AG08395 (cell line): ENCODE measurements at regions not wholly inside any gene's neighbourhood (a gene's known extent, or its start where the extent isn't known, plus 50 kb on each side); places are given as distances from the start of the nearest gene placed in this dataset.

Experiments
- DNase-seq: peaks from one replicate; pipeline ENCODE4 v3.0.0; 2012; ENCODE audit warnings: mixed read lengths, low spot score

DNA sequence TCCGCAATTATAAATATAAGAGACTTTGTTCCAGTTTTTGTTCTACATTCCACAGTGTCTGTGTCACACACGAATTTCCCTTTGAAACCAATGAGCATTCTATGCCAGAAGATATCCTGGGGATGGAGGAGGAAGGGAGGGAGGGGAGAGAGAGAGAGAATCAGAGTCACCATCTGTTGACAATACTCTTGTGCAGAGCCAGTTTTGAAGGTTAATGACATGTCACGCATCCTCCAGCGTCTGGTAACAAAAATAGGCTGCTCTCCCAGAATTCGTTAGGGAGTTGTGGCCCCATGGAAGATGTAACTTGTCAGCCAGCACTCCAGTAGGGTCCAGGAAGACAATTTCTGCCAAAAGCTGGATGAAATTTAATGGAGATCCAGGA is 213.5 kb upstream of the KRR1 start:
- peak; percentile 70 for DNase-seq

- DNase-seq, result no peak
These were observed 213.0 kb upstream of the KRR1 start for GRCh38 chr12:75724307-75724927.

DNA sequence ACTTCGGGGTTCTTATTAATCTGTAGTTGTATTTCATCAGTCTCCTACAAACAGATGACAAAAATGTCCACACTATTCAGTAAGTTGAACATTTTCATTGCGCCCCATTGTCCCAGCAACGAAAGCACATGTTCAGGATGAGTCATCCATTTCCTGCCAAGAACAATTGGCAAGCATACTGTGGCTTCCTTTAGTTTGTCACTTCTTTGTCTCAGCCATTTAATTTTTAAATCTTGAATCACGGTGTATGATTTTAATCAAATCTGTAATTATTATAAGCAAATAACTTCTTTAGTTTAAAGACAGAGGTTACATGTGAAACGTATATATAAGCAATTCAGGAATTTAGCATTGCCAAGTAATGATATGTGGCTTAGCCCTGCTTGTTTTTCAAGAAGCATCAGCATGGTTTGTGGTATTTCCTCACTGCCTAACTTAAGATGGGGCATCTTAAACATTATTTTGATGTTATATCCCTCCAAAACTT is 211.3 kb upstream of the KRR1 start:
- DNase-seq, result peak; percentile 79

DNA sequence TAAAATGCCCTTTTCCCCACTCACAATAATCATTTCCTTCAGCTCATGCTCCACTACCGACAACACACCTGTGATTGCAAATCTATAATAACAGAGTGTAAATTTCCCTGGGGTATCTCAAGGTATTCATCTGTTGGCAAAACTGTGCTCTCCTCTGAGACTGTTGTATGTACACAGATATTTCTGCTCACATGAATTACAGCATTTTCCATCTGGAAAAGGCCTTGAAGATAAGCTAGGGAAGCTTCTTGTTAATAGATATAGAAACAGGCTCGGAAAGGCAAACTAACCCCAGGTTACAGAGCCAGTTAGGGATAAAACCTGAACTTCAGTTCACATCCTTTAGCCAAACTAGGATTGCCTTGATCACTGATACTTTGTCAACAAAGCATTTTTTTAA is 210.4 kb upstream of the KRR1 start:
- DNase-seq, result no peak

GRCh38 chr12:75720812-75721641 is 209.6 kb upstream of the KRR1 start:
- no peak for DNase-seq

GRCh38 chr12:75717902-75718301 is 206.5 kb upstream of the KRR1 start:
- no peak for DNase-seq

- DNase-seq, result no peak
These were observed 205.0 kb upstream of the KRR1 start for GRCh38 chr12:75716291-75717025.

DNA sequence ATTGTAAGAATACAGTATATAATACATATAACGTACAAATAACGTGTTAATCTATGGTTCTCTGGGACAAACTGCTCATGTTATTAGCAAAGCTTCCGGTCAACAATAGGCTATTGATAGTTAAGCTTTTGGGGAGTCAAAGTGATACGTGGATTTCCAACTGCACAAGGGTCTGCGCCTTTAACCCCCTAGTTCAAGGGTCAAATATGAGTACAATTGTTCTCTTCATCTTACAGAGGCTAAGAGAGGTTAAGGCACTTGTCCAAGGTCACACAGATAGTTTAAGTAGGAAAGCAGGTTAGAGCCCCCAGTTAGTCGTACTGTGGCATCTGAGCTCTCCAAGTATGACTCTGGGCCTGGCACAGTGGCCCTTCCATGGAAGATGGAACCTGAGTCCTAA is 204.3 kb upstream of the KRR1 start:
- no peak for DNase-seq

- no peak for DNase-seq
These were observed 203.9 kb upstream of the KRR1 start for GRCh38 chr12:75715323-75715644.

DNA sequence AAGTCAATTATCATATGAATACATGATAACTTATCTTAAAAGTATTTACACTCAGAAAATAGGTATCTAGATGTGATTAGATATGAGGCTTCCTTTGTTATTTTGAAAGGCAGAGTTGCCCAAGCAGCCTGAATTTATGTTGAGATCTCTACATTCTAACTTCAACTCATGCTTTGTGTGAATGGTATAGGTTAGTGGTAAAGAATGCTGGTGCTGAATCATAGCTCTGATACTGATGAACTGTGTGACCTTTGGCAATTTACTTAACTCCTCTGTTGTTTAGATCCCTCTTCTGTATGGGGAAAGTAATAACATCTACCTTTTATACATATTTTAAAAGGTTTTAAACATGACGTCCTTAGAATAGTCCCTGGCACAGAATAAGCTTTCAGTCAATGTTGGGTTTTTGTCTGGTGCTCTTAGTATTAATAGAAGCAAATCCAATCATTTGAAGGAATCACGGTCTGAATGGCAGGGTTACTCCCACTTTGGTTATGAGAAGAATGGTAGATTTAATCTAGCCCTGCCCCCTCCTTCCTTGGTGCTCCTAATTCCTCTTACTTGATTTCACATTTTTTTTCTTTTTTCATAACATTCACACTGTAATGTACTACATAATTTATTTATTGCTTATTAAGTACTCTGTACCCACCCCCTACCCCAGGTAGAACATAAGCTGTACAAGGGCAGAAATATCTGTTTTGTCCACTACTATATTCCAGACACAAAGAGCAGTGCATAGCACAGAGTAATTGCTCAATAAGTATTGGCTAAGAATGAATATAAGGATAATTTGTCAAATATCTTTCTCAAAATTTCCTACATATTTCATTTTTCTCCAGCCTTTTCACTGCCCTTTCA is 203.3 kb upstream of the KRR1 start:
- DNase-seq, result no peak

- no peak for DNase-seq
These were observed 202.0 kb upstream of the KRR1 start for GRCh38 chr12:75713434-75713833.

DNA sequence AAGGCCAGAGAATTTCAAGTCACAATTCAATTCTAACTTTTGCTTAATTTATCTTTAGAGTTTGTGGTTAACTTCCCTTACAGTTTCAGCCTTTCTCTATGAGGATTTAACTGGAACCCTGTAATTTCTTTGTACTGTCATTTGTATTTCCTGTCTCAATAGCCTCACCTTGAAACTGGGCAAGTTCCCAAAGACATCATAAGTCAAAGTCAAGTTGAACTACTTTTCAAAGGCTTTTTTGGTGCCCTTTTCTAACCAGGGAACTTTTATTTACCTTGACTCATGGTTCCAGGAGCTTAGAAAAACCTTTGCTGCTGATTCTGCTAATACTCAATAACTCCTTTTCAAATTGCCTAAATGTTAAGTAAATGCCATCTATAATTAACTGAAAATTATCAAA is 200.8 kb upstream of the KRR1 start:
- no peak for DNase-seq

- DNase-seq, result no peak
These were observed 199.9 kb upstream of the KRR1 start for GRCh38 chr12:75711271-75711670.

- DNase-seq, result no peak
These were observed 199.1 kb upstream of the KRR1 start for GRCh38 chr12:75710361-75711069.

DNA sequence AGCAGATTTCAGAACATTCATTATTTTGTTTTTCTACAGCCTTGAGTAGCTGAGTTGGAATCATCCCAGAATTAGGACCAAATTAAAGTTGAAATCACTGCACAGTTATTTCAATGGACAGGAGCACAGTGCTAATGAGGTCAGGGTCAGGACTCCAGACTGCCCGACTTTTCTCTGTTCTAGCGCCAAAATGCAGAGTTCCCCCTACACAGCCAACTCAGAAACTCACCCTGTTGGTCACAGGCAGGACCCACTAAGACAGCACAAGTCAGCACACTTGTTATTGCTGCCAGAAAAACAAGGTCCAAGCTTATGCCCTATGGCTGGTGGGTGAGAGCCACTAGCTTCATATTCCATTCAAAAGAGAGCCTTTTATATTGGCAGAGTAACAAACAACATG is 198.1 kb upstream of the KRR1 start:
- DNase-seq, result no peak

GRCh38 chr12:75708802-75709201 is 197.4 kb upstream of the KRR1 start:
- DNase-seq, result no peak

DNA sequence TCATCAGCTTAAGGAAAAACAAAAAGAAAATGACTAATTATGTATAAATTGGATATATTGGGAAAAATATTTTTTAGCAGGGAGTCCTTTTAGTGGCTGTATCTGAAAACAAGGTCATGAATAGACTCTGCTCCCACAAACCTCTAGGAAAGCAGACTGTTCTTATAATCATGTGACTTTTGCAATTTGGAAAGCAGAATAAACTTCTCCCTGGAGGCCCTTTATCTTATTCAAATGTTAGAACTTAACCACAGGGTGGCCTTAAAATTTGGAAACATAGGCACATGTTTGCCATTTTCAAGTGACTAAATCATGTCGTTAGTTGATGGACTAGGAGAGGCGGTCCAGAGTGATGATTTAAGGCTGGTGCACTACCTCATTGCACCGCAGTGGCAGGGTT is 196.6 kb upstream of the KRR1 start:
- no peak for DNase-seq

DNA sequence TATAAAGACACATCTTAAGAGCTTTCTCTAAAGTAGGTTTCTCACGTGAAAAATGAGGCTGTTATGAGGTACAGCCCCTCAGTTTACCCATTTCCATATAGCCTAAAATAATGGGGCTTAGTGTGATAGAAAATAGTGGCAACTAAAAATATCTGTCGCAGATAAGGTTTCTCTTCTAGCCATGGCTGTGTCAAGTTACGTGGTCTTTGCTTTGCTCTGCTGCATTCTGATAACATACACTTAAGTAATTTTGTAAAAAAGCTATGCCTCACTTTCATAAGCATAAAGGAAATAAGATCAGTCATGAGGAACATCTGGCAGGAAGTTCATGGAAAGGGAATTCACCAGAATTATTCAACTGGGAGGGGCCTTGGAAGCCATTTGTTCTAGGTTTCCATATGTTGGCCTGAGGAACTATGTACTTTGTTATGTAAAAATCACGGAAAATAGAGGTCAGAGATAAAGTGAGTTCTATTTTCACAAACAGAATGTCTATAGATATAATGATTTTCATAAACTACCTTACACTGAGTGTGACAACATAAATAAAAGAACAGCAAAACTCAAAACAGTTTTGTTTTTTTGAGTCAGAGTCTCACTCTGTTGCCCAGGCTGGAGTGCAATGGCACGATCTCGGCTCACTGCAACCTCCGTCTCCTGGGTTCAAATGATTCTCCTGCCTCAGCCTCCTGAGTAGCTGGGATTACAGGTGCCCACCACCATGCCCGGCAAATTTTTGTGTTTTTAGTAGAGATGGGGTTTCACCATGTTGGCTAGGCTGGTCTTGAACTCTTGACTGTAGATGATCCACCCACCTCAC is 195.6 kb upstream of the KRR1 start:
- peak; percentile 18 for DNase-seq

DNA sequence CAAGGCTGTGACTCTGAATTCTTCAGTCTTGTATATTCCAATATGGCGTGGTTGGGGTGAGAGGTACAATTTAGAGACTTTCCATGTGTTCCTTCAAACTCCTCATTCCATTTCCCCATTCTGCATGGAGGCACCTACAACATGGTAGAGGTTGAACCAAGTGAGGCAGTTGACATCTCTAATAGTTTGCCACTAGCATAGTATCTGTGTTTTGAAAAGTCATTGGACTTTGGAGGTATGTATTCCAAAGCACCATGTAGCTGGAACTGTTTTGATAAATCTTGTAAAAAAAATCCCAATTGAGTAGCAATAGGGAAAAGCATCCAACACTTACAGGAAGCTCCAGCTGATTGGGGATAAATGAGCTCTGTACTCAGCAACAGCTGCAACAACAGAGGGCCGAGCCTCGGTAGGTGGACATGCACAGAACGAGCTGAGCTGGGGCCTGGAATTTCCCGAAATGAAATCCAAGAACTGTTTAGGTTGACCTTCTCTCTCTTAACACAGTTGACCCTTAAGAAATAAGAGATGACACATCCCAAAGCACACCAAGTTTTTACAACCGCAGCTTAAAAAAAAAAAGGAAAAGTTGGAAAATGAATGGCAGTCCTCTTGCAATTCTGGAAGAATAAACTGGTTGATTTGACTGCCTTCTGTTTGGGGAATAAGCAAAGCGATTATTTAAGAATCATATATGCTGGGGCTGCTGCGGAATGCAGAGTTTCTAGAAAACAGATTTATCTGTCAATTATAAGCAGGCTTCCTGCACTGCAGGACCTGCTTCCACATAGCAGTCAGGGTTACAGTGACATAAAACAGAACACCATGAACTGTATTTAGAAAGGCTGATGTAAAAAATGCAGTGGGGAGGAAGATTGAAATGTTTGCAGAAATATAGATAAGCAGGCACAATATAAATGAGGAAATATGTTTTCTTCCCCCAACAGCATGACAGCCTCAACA is 194.6 kb upstream of the KRR1 start:
- DNase-seq, result peak; percentile 47
